CD4-positive, CD25-positive, alpha-beta regulatory T cell (primary cell): ENCODE measurements at regions not wholly inside any gene's neighbourhood (a gene's known extent, or its start where the extent isn't known, plus 50 kb on each side); places are given as distances from the start of the nearest gene placed in this dataset.

Experiments used
- ATAC-seq, 2 donors: fragments of 150-1000 bp; cut with Tn5 transposase; one replicate each; pipeline ENCODE4 v1.10.0; 2021; ENCODE audit warnings: low read depth in 2 of 2, moderate number of reproducible peaks in 2 of 2, moderate library complexity in 1 of 2
- DNase-seq, 3 donors: peaks; one replicate each; pipeline versions ENCODE4 v3.0.0 to v3.0.0-alpha.2; 2012 to 2022; ENCODE audit warnings: mixed read lengths in 1 of 3
- H3K27ac ChIP-seq: one replicate; pipeline ENCODE4 v1.7.0; 2013; ENCODE audit warnings: mild to moderate bottlenecking, low read length; ENCODE audit not compliant: insufficient read depth, poor library complexity, severe bottlenecking
- H3K27me3 ChIP-seq: one replicate; pipeline ENCODE4 v1.7.0; 2013; ENCODE audit warnings: low read length; ENCODE audit not compliant: control insufficient read depth, insufficient read depth
- H3K36me3 ChIP-seq: one replicate; pipeline ENCODE4 v1.7.0; 2013; ENCODE audit warnings: mild to moderate bottlenecking, low read length, moderate library complexity; ENCODE audit not compliant: control insufficient read depth, insufficient read depth
- H3K4me1 ChIP-seq: 2 replicates; pipeline ENCODE4 v1.7.0; 2013; ENCODE audit warnings: mild to moderate bottlenecking, low read length; ENCODE audit not compliant: insufficient read depth, control insufficient read depth, poor library complexity, severe bottlenecking
- H3K4me3 ChIP-seq: one replicate; pipeline ENCODE4 v1.7.0; 2013; ENCODE audit warnings: low read depth, mild to moderate bottlenecking, low read length, moderate library complexity
- H3K9me3 ChIP-seq, 2 experiments: 1 replicate in 1 of 2; 2 replicates in 1 of 2; pipeline ENCODE4 v1.7.0; 2013; ENCODE audit warnings: low read length in 2 of 2, mild to moderate bottlenecking in 1 of 2, moderate library complexity in 1 of 2; ENCODE audit not compliant: control insufficient read depth in 2 of 2
- H3K27ac Mint-ChIP-seq, 3 donors: one replicate each; pipeline ENCODE4 v1.8.0; 2020 to 2022; ENCODE audit warnings: mild to moderate bottlenecking in 3 of 3, mixed read lengths in 3 of 3, moderate library complexity in 2 of 3
- H3K27me3 Mint-ChIP-seq: one replicate; pipeline ENCODE4 v1.8.0; 2022; ENCODE audit warnings: mild to moderate bottlenecking, mixed read lengths
- H3K36me3 Mint-ChIP-seq: one replicate; pipeline ENCODE4 v1.8.0; 2020; ENCODE audit warnings: mixed read lengths
- H3K4me1 Mint-ChIP-seq, 4 donors: one replicate each; pipeline ENCODE4 v1.8.0; 2020 to 2022; ENCODE audit warnings: mixed read lengths in 4 of 4, mild to moderate bottlenecking in 1 of 4
- H3K4me3 Mint-ChIP-seq, 4 donors: one replicate each; pipeline ENCODE4 v1.8.0; 2020 to 2022; ENCODE audit warnings: mild to moderate bottlenecking in 4 of 4, mixed read lengths in 4 of 4, moderate library complexity in 3 of 4
- H3K9me3 Mint-ChIP-seq, 7 donors: one replicate each; pipeline ENCODE4 v1.8.0; 2020 to 2022; ENCODE audit warnings: mixed read lengths in 7 of 7, mild to moderate bottlenecking in 3 of 7, moderate library complexity in 2 of 7

DNA sequence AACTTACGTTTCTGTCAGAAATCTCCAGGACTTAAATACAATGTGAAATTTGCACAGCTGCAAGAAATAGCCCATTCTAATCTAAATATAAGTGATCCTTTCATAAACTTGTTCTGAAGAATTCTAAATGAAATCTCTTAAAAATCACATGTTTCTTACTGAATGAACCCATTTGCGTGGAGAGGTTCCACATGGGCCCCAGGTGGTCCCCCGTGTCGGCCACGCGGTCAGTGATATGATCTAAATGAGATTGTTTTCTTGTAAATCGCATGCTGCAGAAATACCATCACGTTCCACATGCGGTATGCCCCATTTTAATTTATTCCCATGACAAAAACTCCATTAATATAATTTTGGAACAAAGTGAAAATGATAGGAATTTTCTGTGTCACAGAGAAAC is 818.9 kb upstream of the SLC35B3 start:
- H3K36me3 ChIP-seq, result no peaks in the 10 kb centered on the region
- Mint-ChIP-seq H3K36me3 (no peaks in the 10 kb centered on the region), H3K27me3 (no peaks in the 10 kb centered on the region), H3K4me3 (no peak overlapping the region), H3K9me3 (peaks cover 0 to 2% (median 0%) of the 10 kb centered on the region in 7 donors), H3K27ac (no peak overlapping the region), H3K4me1 (no peaks in the 10 kb centered on the region)
- no peaks in the 10 kb centered on the region for H3K27me3 ChIP-seq
- no peaks in the 10 kb centered on the region for H3K9me3 ChIP-seq
- no peak overlapping the region for H3K4me3 ChIP-seq
- ATAC-seq (no peak), DNase-seq (no peak)
- H3K4me1 ChIP-seq, result no peaks in the 10 kb centered on the region
- H3K27ac ChIP-seq, result no peak overlapping the region

DNA sequence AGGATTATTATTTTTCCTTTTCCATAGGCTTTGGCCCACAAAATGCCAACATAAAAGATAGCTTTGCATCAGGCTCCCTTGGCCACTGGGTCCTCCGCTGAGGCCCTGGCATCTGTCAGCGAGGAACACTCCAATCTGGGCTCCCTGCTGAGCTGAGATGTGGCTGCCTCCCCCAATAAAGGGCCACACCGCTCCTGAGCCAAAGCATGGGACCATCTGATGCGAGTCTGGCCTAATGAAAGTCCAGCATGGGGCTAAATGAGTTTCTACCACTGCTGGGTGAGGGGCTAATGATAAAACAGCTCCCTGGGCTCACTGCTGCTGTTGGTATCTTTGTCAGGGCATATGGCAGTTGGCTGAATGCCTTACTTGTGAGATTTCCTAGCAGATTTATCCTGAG is 817.5 kb upstream of the SLC35B3 start:
- no peaks in the 10 kb centered on the region for H3K9me3 ChIP-seq
- Mint-ChIP-seq H3K9me3 (peaks cover 0 to 2% (median 0%) of the 10 kb centered on the region in 7 donors), H3K27me3 (no peaks in the 10 kb centered on the region), H3K36me3 (no peaks in the 10 kb centered on the region), H3K27ac (no peak overlapping the region), H3K4me3 (no peak overlapping the region), H3K4me1 (no peaks in the 10 kb centered on the region)
- no peak overlapping the region for H3K4me3 ChIP-seq
- H3K36me3 ChIP-seq, result no peaks in the 10 kb centered on the region
- no peaks in the 10 kb centered on the region for H3K27me3 ChIP-seq
- DNase-seq (no peak), ATAC-seq (no peak)
- H3K27ac ChIP-seq, result no peak overlapping the region
- H3K4me1 ChIP-seq, result no peaks in the 10 kb centered on the region

DNA sequence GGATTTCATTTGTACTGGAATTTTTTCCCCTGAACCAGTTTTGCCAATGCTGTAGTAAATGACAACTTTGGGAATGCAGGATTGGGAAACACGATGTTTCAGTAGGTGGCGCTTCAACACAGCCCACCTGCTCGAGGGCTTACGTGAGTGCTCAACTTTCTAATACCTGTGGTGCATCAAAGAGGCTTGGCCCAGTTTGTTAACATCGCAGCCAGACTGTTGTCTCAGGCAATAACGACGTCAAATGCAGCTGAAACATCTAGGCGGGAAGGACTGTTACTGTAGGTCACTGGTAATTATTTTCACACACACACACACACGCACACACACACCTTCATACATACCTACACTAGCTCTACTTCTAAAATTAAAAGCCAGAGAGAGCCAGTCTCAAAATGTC is 815.5 kb upstream of the SLC35B3 start:
- ATAC-seq (no peak), DNase-seq (no peak)
- Histone ChIP-seq H3K9me3 (no peaks in the 10 kb centered on the region), H3K4me1 (no peaks in the 10 kb centered on the region), H3K4me3 (no peak overlapping the region), H3K27ac (no peak overlapping the region), H3K36me3 (no peaks in the 10 kb centered on the region), H3K27me3 (no peaks in the 10 kb centered on the region)
- Mint-ChIP-seq H3K4me1 (no peaks in the 10 kb centered on the region), H3K36me3 (no peaks in the 10 kb centered on the region), H3K4me3 (no peak overlapping the region), H3K27me3 (no peaks in the 10 kb centered on the region), H3K9me3 (peaks cover 0 to 2% (median 0%) of the 10 kb centered on the region in 7 donors), H3K27ac (no peak overlapping the region)

DNA sequence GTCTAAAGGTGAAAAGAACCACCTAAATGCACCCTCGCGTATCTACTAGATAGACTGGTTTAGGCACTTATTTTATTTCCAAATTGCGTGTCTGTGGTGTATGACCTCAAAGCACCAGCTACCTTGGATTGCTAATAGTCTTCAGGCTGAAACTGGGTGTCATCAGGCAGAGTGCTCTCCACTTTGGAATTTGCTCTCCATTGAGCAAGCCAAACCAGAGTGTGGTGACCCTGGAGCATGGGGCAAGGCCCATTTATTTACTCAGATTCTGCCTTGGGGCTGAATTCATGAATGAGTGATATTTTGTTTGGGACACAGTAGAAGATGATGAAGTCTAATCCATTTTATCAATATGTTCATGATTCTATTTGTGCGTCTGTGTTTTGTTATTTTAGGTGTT is 812.8 kb upstream of the SLC35B3 start:
- H3K4me1 ChIP-seq, result no peaks in the 10 kb centered on the region

DNA sequence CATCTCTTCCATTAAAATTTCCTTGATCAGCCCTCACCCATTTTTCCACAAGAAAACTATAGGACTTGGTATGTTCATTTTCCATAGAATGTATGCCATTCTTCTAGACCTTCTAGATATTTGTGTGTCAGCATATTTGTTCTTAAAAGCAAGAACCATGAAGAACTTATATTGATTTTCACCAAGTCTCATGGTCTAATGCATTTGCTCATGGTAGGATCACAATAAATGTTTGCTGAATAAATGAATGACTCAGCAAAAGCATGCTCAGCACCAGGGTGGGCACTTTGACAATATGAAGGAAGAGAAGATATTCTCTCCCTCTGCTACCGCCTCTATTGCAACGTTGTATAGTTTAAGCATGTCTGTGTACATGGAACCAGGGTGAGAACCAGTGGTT is 805.5 kb upstream of the SLC35B3 start:
- peaks cover 1 to 14% (median 4%) of the 10 kb centered on the region in 7 donors for H3K9me3 Mint-ChIP-seq
- Histone ChIP-seq H3K36me3 (no peaks in the 10 kb centered on the region), H3K27me3 (no peaks in the 10 kb centered on the region), H3K9me3 (no peaks in the 10 kb centered on the region), H3K4me3 (no peak overlapping the region), H3K27ac (no peak overlapping the region), H3K4me1 (no peaks in the 10 kb centered on the region)
- DNase-seq (no peak), ATAC-seq (no peak)
- H3K36me3 Mint-ChIP-seq, result no peaks in the 10 kb centered on the region
- no peaks in the 10 kb centered on the region for H3K27me3 Mint-ChIP-seq
- H3K4me1 Mint-ChIP-seq, result no peaks in the 10 kb centered on the region
- no peak overlapping the region for H3K27ac Mint-ChIP-seq
- no peak overlapping the region for H3K4me3 Mint-ChIP-seq

More for the DNA sequence above, 812.8 kb upstream of the SLC35B3 start:
- Mint-ChIP-seq H3K9me3 (peaks cover 0 to 4% (median 0%) of the 10 kb centered on the region in 7 donors), H3K4me1 (no peaks in the 10 kb centered on the region), H3K27me3 (no peaks in the 10 kb centered on the region), H3K36me3 (no peaks in the 10 kb centered on the region), H3K27ac (no peak overlapping the region), H3K4me3 (no peak overlapping the region)
- Histone ChIP-seq H3K9me3 (no peaks in the 10 kb centered on the region), H3K27me3 (no peaks in the 10 kb centered on the region), H3K27ac (no peak overlapping the region), H3K36me3 (no peaks in the 10 kb centered on the region), H3K4me3 (no peak overlapping the region)
- DNase-seq (no peak), ATAC-seq (no peak)

DNA sequence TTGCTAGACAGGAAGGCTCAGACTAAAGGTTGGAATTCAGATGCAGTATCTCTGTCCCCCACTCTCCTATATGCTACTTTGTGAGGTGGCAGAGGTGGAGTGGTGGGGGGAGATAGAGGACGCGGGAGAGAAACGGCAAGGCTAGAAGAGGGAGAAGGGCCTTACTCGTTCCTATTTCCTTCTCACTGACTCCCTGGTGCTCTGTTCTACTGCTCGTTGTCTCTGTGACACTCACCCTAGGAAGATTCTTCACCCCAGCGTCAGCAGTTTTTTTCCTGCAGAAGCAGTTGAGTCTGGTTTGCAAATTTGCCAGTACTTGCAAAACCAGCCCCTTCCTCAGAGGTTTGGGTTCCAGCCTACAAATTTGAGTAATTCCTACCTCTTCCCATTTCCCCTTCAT is 801.1 kb upstream of the SLC35B3 start:
- Histone ChIP-seq H3K4me3 (no peak overlapping the region), H3K36me3 (no peaks in the 10 kb centered on the region), H3K9me3 (no peaks in the 10 kb centered on the region), H3K27ac (no peak overlapping the region), H3K4me1 (no peaks in the 10 kb centered on the region), H3K27me3 (no peaks in the 10 kb centered on the region)
- Mint-ChIP-seq H3K27me3 (no peaks in the 10 kb centered on the region), H3K4me1 (no peaks in the 10 kb centered on the region), H3K36me3 (no peaks in the 10 kb centered on the region), H3K9me3 (peaks cover 2 to 14% (median 10%) of the 10 kb centered on the region in 7 donors), H3K27ac (no peak overlapping the region), H3K4me3 (no peak overlapping the region)
- ATAC-seq, result no peak
- DNase-seq, result no peak

DNA sequence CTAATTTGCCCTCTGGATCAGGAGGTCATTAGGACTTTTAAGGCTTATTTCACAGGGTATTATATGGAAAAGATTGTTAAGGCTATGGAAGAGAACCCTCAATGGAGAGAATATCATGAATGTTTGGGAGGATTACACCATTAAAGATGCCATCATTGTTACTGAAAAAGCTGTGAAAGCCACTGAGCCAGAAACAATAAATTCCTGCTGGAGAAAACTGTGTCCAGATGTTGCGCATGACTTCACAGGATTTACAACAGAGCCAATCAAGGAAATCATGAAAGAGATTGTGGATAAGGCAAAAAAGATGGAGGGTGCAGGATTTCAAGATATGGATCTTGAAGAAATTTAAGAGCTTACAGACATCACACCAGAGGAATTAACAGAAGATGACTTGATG is 798.3 kb upstream of the SLC35B3 start:
- Histone ChIP-seq H3K4me1 (no peaks in the 10 kb centered on the region), H3K4me3 (no peak overlapping the region), H3K36me3 (no peaks in the 10 kb centered on the region), H3K9me3 (no peaks in the 10 kb centered on the region), H3K27ac (no peak overlapping the region), H3K27me3 (no peaks in the 10 kb centered on the region)
- Mint-ChIP-seq H3K27me3 (no peaks in the 10 kb centered on the region), H3K9me3 (peaks cover 0 to 9% (median 6%) of the 10 kb centered on the region in 7 donors), H3K27ac (no peak overlapping the region), H3K36me3 (no peaks in the 10 kb centered on the region), H3K4me1 (no peaks in the 10 kb centered on the region), H3K4me3 (no peak overlapping the region)
- DNase-seq (no peak), ATAC-seq (no peak)

DNA sequence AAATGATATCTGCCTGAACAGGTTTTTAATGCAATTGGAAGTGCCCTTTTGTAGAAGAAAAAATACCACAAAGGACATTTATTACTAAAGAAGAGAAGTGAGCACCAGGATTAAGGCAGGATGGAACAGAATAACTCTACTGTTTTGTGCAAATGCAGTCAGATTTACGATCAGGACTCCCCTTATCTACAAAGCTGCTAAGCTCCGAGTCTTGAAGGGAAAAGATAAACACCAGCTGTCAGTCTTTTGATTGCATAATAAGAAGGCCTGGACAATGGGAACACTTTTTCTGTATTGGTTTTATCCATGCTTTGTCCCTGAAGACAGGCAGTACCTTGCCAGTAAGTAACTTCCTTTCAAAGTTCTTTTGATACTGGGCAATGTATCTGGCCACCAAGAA is 797.9 kb upstream of the SLC35B3 start:
- Mint-ChIP-seq H3K4me1 (no peaks in the 10 kb centered on the region), H3K27ac (no peak overlapping the region), H3K36me3 (no peaks in the 10 kb centered on the region), H3K4me3 (no peak overlapping the region), H3K27me3 (no peaks in the 10 kb centered on the region), H3K9me3 (peaks cover 0 to 9% (median 6%) of the 10 kb centered on the region in 7 donors)
- no peaks in the 10 kb centered on the region for H3K4me1 ChIP-seq
- DNase-seq (no peak), ATAC-seq (no peak)
- no peaks in the 10 kb centered on the region for H3K9me3 ChIP-seq
- H3K36me3 ChIP-seq, result no peaks in the 10 kb centered on the region
- no peaks in the 10 kb centered on the region for H3K27me3 ChIP-seq
- H3K27ac ChIP-seq, result no peak overlapping the region
- no peak overlapping the region for H3K4me3 ChIP-seq
